HCT116 (cell line): ENCODE measurements at regions not wholly inside any gene's neighbourhood (a gene's known extent, or its start where the extent isn't known, plus 50 kb on each side); places are given as distances from the start of the nearest gene placed in this dataset.
A peak's percentile ranks its signal among the peaks of the same experiment; 100 is the strongest.

Experiments
- ATAC-seq: fragments of 200-7000 bp; cut with Tn5 transposase; 2 replicates; pipeline ENCODE4 v1.9.1; 2020; ENCODE audit warnings: mild to moderate bottlenecking, moderate library complexity
- BruUV-seq: library from RNA; stranded (reverse); fragments of 400-500 nt; replicated peaks from 2 replicates; lab custom pipeline; 2021; lab: Mats Ljungman, UMichigan
- CTCF ChIA-PET: fragments of 300-600 bp; sonication (Branson Sonifier 250); formaldehyde crosslinking; loops from one replicate; lab custom pipeline; 2021; ENCODE audit warnings: antibody characterized with exemption; lab: Charles Lee
- POLR2A ChIA-PET: fragments of 300-600, 350-600 bp; sonication (Branson Sonifier 250); formaldehyde crosslinking; loops from one replicate; lab custom pipeline; 2021; ENCODE audit warnings: antibody characterized with exemption; lab: Charles Lee
- RAD21 ChIA-PET, 2 experiments: fragments of 300-600 bp; sonication (Branson Sonifier 250); formaldehyde crosslinking; loops; one replicate each; lab custom pipeline; 2023; ENCODE audit warnings: low total read pairs in 2 of 2; ENCODE audit not compliant: uncharacterized antibody in 2 of 2, unreplicated experiment in 2 of 2, low non-redundant PET in 1 of 2; lab: Charles Lee
- DNase-seq: peaks from one replicate; pipeline ENCODE4 v3.0.0-alpha.2; 2010; ENCODE audit warnings: low read depth, low spot score
- H2AFZ ChIP-seq: fragments of 200-600 bp; shearing (Covaris generic), sonication (generic); 2 replicates; pipeline ENCODE4 v1.6.1; 2017; ENCODE audit warnings: low read depth, mixed run types, mixed read lengths, antibody characterized with exemption, low read length; ENCODE audit not compliant: poor library complexity, severe bottlenecking
- H3K27ac ChIP-seq: 2 replicates; pipeline ENCODE4 v1.5.1; 2012; ENCODE audit warnings: low read depth, low read length
- H3K27me3 ChIP-seq: fragments of 200-600 bp; sonication (generic); 2 replicates; pipeline ENCODE4 v1.6.1; 2016; ENCODE audit warnings: mixed run types, low read length, mixed read lengths; ENCODE audit not compliant: insufficient read depth
- H3K36me3 ChIP-seq, 2 experiments: fragments of 200-500 bp in 1 of 2; fragments of 200-600 bp in 1 of 2; sonication (Bioruptor generic) in 1 of 2; sonication (generic) in 1 of 2; 2 replicates each; pipeline versions ENCODE4 v1.5.1 to v1.6.1; 2014 to 2016; ENCODE audit warnings: low read length in 2 of 2, inconsistent platforms in 1 of 2, mixed read lengths in 1 of 2, mixed run types in 1 of 2; ENCODE audit not compliant: insufficient read depth in 2 of 2, control insufficient read depth in 1 of 2
- H3K4me1 ChIP-seq, 2 experiments: fragments of 200-600 bp in 1 of 2; sonication (generic) in 1 of 2; 2 replicates each; pipeline versions ENCODE4 v1.5.1 to v1.6.1; 2012 to 2017; ENCODE audit warnings: low read length in 2 of 2, inconsistent platforms in 1 of 2, mild to moderate bottlenecking in 1 of 2, mixed read lengths in 1 of 2, mixed run types in 1 of 2, moderate library complexity in 1 of 2; ENCODE audit not compliant: insufficient read depth in 2 of 2, control insufficient read depth in 1 of 2
- H3K4me2 ChIP-seq: fragments of 200-600 bp; sonication (generic); 2 replicates; pipeline ENCODE4 v1.6.1; 2017; ENCODE audit warnings: mixed run types, low read length, mixed read lengths
- H3K4me3 ChIP-seq, 2 experiments: fragments of 200-600 bp in 1 of 2; sonication (generic) in 1 of 2; replicated peaks in 1 of 2; 2 replicates each; pipeline ENCODE4 v1.5.1; 2011 to 2016; ENCODE audit warnings: low read length in 2 of 2, control low read depth in 1 of 2, low read depth in 1 of 2, mild to moderate bottlenecking in 1 of 2, mixed read lengths in 1 of 2, mixed run types in 1 of 2
- H3K79me2 ChIP-seq: fragments of 200-600 bp; sonication (generic); 2 replicates; pipeline ENCODE4 v1.6.1; 2017; ENCODE audit warnings: mild to moderate bottlenecking, mixed run types, low read length, moderate library complexity, mixed read lengths; ENCODE audit not compliant: insufficient read depth
- H3K9ac ChIP-seq: fragments of 200-600 bp; sonication (generic); 2 replicates; pipeline ENCODE4 v1.6.1; 2016; ENCODE audit warnings: low read length, mixed read lengths
- H3K9me2 ChIP-seq: fragments of 200-600 bp; sonication (generic), shearing (Covaris generic); 2 replicates; pipeline ENCODE4 v1.6.1; 2017; ENCODE audit warnings: mixed run types, mild to moderate bottlenecking, moderate library complexity; ENCODE audit not compliant: insufficient read depth
- H3K9me3 ChIP-seq, 2 experiments: fragments of 200-500 bp in 1 of 2; fragments of 200-600 bp in 1 of 2; sonication (Bioruptor generic) in 1 of 2; sonication (generic) in 1 of 2; 2 replicates each; pipeline ENCODE4 v1.6.1; 2014 to 2017; ENCODE audit warnings: low read length in 2 of 2, mixed read lengths in 2 of 2, inconsistent platforms in 1 of 2, low read depth in 1 of 2, mild to moderate bottlenecking in 1 of 2, mixed run types in 1 of 2, moderate library complexity in 1 of 2; ENCODE audit not compliant: control insufficient read depth in 1 of 2, insufficient read depth in 1 of 2
- H4K20me1 ChIP-seq: fragments of 200-600 bp; sonication (generic), shearing (Covaris generic); 2 replicates; pipeline ENCODE4 v1.6.1; 2017; ENCODE audit warnings: mixed run types, mild to moderate bottlenecking, moderate library complexity; ENCODE audit not compliant: insufficient read depth
- CBX3 ChIP-seq: IDR thresholded peaks from 2 replicates; pipeline ENCODE4 v1.6.1; 2012; ENCODE audit warnings: low read depth
- CTCF ChIP-seq, 3 experiments: fragments of 200-600 bp in 1 of 3; sonication (generic) in 1 of 3; IDR thresholded peaks in 2 of 3; conservative IDR thresholded peaks in 1 of 3; 2 replicates each; pipeline ENCODE4 v1.5.1; 2012 to 2017; ENCODE audit warnings: low read depth in 2 of 3, low read length in 2 of 3, antibody characterized with exemption in 1 of 3, borderline replicate concordance in 1 of 3, control low read depth in 1 of 3, mild to moderate bottlenecking in 1 of 3, mixed read lengths in 1 of 3, mixed run types in 1 of 3, moderate library complexity in 1 of 3; ENCODE audit not compliant: insufficient read depth in 1 of 3
- RAD21 ChIP-seq: IDR thresholded peaks from 2 replicates; pipeline ENCODE4 v1.6.1; 2012; ENCODE audit warnings: low read depth, mild to moderate bottlenecking
- SIN3A ChIP-seq: IDR thresholded peaks from 2 replicates; pipeline ENCODE4 v1.6.1; 2012; ENCODE audit warnings: low read depth
- YY1 ChIP-seq: IDR thresholded peaks from 2 replicates; pipeline ENCODE4 v1.6.1; 2011; ENCODE audit warnings: low read length, low read depth, moderate library complexity, mild to moderate bottlenecking; ENCODE audit not compliant: insufficient replicate concordance; ENCODE audit errors: extremely low read depth
- ZFX ChIP-seq: fragments of 450-650 bp; IDR thresholded peaks from 2 replicates; pipeline ENCODE4 v1.6.1; 2017
- intact Hi-C: fragments of 100-400 bp; cut with micrococcal nuclease; formaldehyde crosslinking; loops from 2 replicates; pipeline ENCODE4 v1.10.0; 2022
- TF ChIP-seq, protein P1 (sequence below): IDR thresholded peaks from 2 replicates; pipeline ENCODE4 v1.6.1; 2012

GRCh38 chr4:111798840-111799239, 346.4 kb upstream of the FAM241A start:
- RAD21 ChIA-PET: no interaction called here
- CTCF ChIA-PET: no interaction called here
- Histone ChIP-seq H3K27me3 (no peaks in the 10 kb centered on the region), H3K9me2 (no peaks in the 10 kb centered on the region), H3K4me2 (no peak overlapping the region), H3K9ac (no peak overlapping the region), H3K4me3 (no peak overlapping the region), H3K79me2 (no peaks in the 10 kb centered on the region), H2AFZ (peak overlapping the region; percentile 52), H3K27ac (no peak overlapping the region), H3K36me3 (no peaks in the 10 kb centered on the region), H4K20me1 (no peaks in the 10 kb centered on the region), H3K4me1 (no peaks in the 10 kb centered on the region), H3K9me3 (no peaks in the 10 kb centered on the region)
- DNase-seq (no peak), ATAC-seq (peak; percentile 64)
- POLR2A ChIA-PET: no interaction called here
- BruUV-seq: no TSS peak
- TF ChIP-seq RAD21 (peak; percentile 38; the same call in 1 of the 2 replicates), CTCF (IDR thresholded peaks at IDR 0.05 in 2 of 3, conservative IDR thresholded peaks at IDR 0.05 in 1 of 3; ENCODE audit: borderline replicate concordance in 1 of 3, insufficient read depth in 1 of 3, low read depth in 2 of 3, low read length in 2 of 3) (peak; percentile 24 to 50 (median 47); a peak in 5 of 6 replicates)
- TF ChIP-seq, protein P1, sequence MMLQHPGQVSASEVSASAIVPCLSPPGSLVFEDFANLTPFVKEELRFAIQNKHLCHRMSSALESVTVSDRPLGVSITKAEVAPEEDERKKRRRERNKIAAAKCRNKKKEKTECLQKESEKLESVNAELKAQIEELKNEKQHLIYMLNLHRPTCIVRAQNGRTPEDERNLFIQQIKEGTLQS: no peak
- intact Hi-C loops: loop anchor here (1.0 kb wide), 1 partner anchor 157 kb away; no protein-coding TSS in a partner anchor

DNA sequence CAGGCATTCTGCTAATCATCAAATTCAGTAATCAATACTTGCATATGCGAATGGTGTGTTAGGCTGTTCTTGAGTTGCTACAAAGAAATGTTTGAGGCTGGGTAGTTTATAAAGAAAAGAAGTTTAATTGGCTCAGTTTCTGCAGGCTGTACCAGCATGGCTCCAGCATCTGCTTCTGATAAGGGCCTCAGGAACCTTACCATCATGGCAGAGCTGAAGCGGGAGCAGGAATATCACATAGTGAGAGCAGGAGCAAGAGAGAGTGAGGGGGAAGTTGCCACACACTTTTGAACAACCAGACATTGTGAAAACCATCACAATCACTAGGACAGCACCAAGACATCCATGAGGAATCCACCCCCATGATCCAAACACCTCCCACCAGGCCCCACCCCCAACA, 344.7 kb upstream of the FAM241A start:
- CTCF ChIA-PET: no interaction called here

More for the DNA sequence above, 344.7 kb upstream of the FAM241A start:
- H3K9ac ChIP-seq: no peak overlapping the region
- TF ChIP-seq CBX3 (no peak), CTCF (IDR thresholded peaks at IDR 0.05 in 2 of 3, conservative IDR thresholded peaks at IDR 0.05 in 1 of 3; ENCODE audit: borderline replicate concordance in 1 of 3, insufficient read depth in 1 of 3, low read depth in 2 of 3, low read length in 2 of 3) (no peak), SIN3A (no peak), YY1 (no peak), ZFX (no peak)
- RAD21 ChIA-PET: no interaction called here
- H3K79me2 ChIP-seq: no peaks in the 10 kb centered on the region
- BruUV-seq: no TSS peak
- H3K36me3 ChIP-seq: no peaks in the 10 kb centered on the region
- no peaks in the 10 kb centered on the region for H3K27me3 ChIP-seq
- H3K4me3 ChIP-seq: no peak overlapping the region
- H3K9me3 ChIP-seq: no peaks in the 10 kb centered on the region
- intact Hi-C loops: no loop called here
- no peaks in the 10 kb centered on the region for H4K20me1 ChIP-seq
- no peaks in the 10 kb centered on the region for H3K9me2 ChIP-seq
- H2AFZ ChIP-seq: no peak overlapping the region
- DNase-seq (no peak), ATAC-seq (no peak)
- POLR2A ChIA-PET: no interaction called here
- H3K4me1 ChIP-seq: no peaks in the 10 kb centered on the region
- H3K27ac ChIP-seq: no peak overlapping the region
- H3K4me2 ChIP-seq: no peak overlapping the region
